Ureter (tissue), 1 donor: ENCODE measurements at regions not wholly inside any gene's neighbourhood (a gene's known extent, or its start where the extent isn't known, plus 50 kb on each side); places are given as distances from the start of the nearest gene placed in this dataset.

Experiments used
- DNase-seq: peaks from one replicate; pipeline ENCODE4 v3.0.0-alpha.2; 2020; ENCODE audit warnings: low spot score
- donor health status: DM: yes; HTN: yes; CAD: no.

DNA sequence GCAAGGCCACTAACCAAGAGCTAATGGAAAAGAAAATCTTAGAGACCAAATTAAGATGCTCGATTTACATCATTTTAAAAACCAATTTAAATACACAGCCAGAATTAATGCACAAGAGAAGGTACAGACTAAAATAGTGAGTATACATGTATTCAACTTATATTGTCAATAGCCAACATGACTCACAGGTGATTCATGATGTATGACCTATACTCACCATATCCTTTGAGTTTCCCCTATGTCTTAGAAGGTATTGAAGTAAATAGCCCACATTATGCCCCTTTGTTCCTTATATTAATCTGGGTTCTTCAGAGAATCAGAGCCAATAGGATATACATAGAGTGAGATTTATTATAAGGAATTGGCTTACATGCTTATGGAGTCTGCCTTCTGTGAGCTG, 97.5 kb upstream of the ANO3 start:
- DNase-seq, result no peak

DNA sequence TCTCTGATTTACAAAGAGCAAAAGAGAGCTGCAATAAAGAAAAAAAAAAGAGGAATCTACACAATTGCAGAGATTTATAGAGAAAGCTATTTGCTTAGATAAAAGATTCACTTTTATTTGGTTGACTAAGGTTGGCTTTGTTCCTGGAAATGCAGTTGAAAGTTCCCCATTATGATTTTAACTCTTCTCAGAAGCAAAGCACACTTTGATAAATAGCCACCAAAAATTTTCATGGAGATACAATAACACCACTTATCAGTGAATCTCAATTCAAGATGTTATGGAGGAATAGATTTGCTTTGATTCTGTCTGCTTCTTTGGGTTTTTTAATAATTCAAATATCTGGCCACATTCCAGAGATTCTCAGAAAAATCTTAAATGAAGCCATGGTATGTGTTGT, 88.5 kb upstream of the ANO3 start:
- no peak for DNase-seq

DNA sequence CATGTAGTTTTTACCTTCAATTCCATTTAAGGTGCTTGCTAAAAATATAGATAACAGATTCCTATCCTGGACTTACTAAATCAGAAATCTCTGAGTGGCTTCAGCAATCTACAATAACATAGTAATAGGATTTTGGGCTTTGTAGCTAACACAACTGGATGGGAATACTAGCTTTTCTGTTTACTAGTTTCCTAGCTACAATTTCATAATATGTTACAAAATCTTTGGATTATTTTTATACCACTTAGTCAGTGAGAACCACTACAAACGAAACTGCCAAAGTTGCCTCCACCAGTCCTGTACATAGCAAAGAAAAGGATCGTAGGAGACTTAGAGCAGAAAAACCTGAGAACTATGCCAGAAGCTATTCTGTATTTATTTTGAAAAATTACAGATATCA, 87.7 kb upstream of the ANO3 start:
- no peak for DNase-seq

DNA sequence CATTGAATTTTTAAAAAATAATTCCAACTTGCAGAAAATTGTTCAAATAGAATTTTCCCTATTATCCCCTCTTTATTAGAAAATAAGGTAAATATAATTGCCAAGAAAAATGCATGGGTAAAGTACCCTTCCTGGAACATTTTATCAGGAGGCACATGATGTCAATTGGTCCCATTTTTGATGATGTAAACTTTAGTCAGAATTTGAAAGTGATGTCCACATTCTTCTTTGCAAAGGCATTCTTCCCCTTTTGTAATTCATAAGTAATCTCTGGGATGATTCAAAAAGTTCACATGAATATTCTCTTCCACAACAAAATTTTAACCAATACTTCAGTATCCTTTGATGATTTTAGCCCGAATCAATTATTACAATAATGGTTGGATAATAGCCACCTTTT, 86.9 kb upstream of the ANO3 start:
- DNase-seq, result no peak

DNA sequence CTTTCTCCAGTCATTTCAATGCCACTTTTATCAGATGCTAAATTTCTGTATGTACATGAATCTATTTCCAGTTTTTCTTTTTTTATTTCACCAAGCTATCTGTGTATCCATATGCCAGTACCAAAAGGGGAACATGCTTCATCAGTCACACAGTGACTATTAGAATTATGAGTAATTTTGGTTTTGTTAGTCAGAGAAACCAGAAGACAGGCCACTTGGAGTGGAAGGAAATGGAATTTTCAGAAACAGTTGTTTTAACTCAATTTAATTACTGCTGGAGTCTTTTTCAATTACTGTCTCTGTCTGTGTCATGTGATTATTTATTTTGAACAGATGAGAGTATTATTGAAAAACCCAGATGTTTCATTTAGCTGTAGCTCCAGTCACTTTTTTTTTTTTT, 84.6 kb upstream of the ANO3 start:
- DNase-seq, result no peak

DNA sequence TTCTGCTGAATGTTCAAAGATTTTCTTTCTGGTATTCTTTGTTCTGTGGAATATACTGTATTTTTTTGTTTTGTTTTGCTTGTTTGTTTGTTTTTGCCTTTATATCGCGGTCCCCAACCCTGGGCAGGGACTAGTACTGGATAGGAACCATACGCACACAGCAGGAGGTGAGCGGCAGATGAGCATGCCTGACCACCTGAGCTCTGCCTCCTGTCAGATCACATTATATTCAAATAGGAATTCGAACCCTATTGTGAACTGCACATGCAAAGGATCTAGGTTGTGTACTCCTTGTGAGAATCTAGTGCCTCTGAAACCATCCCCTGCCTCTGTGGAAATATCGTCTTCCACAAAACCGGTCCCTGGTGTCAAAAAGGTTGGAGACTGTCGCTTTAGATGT, 83.3 kb upstream of the ANO3 start:
- DNase-seq, result no peak

DNA sequence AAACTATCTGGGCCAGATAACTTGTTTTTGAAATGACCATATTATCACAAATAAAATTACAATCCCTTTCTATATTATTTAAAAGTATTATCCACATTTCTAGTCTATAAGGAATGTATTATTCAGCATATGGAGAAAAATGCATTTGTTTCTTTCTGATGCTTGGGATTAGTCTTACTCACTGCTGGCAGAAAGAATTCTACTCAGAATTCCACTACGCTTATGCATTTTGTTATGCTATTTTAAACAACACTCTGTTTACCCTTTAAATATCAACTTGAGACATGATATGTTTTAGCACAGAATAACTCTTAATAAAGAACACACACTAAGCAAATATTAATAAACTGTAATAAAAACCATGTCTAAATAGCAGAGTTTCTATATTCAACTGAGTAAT, 77.6 kb upstream of the ANO3 start:
- DNase-seq, result no peak

DNA sequence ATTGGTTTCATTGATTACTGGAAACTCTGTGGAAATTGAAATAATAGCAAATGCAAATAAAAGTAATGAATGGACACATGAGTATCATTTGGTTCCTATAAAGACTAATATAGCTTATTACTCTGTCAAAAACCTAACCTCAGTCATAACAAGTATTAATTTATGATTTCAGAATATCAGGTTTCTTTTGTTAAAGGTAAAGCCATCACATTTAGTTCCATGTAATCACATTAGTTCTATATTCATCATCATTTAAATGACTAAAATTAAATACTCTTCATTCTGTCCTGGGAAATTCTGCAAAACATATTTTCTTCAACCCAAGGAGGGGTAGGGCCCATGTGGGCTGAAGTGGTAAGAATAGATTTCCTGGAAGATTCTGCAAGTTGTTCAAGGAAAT, 68.2 kb upstream of the ANO3 start:
- no peak for DNase-seq

DNA sequence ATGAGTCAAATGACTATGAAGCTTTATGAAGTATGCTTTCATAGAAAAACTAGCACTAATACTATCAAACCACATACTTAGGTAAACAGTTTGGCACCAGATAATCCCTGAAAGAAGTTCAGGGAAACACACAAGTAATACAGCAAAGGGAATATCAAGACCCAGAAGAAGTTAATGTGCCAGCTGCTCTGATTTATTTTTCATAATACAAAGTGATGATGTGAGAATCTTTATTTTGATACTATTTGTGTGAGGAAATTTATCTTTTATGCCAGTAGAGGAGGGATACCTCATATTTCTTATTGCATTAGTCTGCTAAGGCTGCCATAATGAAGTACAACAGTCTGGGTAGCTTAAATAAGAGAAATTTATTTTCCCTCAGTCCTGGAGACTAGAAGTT, 67.7 kb upstream of the ANO3 start:
- DNase-seq, result no peak

DNA sequence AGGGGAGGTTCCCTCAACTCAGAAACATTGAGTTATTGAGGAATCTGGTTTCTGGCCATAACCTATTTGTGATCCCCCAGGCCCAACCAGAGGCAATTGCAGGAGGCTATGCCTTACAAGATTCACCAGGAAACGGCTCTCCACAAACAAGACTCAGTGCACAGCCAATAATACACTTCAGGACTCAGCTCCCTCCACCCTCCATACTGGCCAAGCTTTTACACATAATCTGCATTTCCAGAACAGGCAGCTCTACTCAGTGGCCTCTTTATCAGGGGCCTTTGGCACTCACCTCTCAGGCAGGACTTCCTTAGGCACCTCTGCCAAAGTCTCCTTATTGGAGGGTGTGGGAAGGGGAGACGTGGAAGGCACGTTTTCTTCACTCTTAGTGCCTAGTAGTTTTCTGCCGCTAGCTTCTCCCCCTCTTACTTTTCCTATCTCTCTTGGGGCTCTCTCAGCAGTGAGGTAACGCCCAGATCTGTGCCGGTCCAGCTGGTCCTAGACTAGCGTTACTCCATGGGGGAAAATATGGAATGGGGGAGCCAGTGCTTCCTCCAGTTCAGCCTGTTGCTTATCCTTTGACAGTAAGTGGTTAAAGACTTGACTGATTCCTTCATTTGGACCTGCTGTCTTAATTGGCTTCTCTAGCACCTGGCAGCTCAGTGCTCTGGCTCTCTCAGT, 62.8 kb upstream of the ANO3 start:
- DNase-seq, result no peak

DNA sequence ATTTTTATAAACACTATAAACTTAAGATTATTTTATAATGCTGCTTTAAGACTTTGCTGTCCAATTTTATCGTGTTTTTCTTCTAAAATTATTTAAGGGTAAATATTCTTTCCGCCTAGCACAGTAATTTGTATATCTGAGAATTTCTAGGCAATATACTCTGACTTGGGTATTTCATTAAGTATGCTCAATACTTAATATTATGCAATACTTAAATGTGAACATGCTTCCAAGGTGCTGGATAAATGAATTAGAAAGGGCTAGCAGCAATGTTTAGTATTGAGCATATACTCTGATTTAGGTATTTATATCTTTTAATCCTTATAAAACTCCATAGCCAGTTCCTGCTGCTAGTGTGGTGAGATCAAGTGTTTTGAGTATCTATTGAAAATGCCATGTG, 60.3 kb upstream of the ANO3 start:
- DNase-seq, result no peak

DNA sequence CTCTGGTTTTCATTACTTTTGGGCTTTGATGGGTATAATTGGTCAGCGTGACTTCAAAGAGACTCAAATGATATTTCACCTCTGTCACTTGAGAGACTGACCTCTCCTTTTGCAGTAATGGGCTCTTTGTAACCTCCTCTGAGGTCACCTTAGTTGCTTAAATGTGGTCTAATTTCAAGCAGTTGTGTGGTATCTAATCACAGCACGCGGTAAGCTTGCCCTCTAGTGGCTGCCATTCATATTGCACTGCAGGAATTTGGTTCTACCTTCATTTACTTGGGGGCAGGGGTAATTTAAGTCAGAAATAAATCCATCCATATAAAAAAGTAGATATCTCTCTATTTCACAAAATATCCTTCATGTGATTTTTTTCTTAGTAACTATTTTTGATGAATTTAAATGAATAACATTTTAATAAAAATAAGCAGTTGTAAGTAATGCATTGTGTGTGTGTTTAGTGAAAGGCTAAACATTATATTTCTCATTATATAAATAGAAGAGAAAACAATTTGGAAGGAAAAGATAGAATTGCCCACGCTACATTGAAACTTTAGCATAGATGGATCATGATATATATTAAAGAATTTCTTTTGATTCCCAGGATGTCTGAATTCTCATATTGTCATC, 55.0 kb upstream of the ANO3 start:
- DNase-seq, result no peak

DNA sequence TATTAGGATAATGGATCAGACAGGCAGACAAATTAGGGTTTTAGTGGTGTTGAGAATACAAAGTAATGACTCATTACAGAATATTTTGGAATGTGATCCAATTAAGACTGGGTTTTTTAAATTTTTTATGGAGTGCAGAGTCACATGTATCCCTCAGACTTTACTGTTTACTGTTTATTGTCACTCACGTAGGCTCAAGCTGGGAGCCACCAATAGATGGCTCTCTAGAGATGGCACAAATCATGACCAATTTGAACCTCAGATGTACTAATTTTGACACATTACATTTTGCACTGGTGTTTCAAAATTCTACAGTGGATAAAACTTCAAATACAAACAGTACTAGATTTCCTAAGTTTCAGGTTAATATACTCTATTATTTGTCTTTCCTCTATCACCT, 53.6 kb upstream of the ANO3 start:
- DNase-seq, result no peak
